ENCODE measurements at regions not wholly inside any gene's neighbourhood (a gene's known extent, or its start where the extent isn't known, plus 50 kb on each side); places are given as distances from the start of the nearest gene placed in this dataset.
"Not testable (repeated sequence)": the region's sequence is repeated elsewhere in the genome, so short reads cannot be mapped to it uniquely, and the experiment has no call there.

DNA sequence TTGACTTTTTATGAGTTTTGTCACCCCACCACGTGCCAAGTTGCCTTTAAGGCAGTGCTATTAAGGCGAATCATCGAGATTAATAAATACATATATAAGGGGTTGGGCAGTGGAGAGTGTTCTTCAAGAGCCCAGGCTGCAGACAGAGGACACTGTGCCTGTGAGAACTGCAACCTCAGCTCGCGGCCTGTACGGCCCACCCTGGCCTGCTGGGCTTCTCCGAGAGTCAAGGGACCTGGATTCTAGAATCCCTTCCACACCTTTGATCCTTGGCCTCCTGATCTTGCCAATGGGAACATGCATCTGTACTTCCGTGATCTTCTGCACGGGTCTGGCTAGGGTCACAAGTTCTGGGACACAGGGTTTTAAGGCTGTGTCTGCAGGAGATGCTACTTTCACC is 54.5 kb downstream of the IRX5 start:
- POLR2A ChIA-PET, result no interaction called here
- DNase-seq (ENCODE audit: extremely low spot score), result no peak
- CTCF ChIA-PET, result no interaction called here
- no peak for TF ChIP-seq ARNT (IDR thresholded peaks at IDR 0.05)
- TF ChIP-seq LEF1 (IDR thresholded peaks at IDR 0.05; ENCODE audit: borderline replicate concordance), result no peak
- TF ChIP-seq HDGF (IDR thresholded peaks at IDR 0.05; ENCODE audit: borderline replicate concordance), result no peak
- TF ChIP-seq L3MBTL2 (conservative IDR thresholded peaks at IDR 0.05), result no peak
- TF ChIP-seq CTBP1 (IDR thresholded peaks at IDR 0.05; ENCODE audit: borderline replicate concordance), result no peak
- no peak for TF ChIP-seq SP1 (IDR thresholded peaks at IDR 0.05)
- no peak for TF ChIP-seq NFRKB (IDR thresholded peaks at IDR 0.05)
- TF ChIP-seq ELF4 (IDR thresholded peaks at IDR 0.05), result no peak
- TF ChIP-seq PKNOX1 (IDR thresholded peaks at IDR 0.05), result no peak
- no peak for TF ChIP-seq SUZ12 (IDR thresholded peaks at IDR 0.05)
- no peak for TF ChIP-seq ZNF384 (IDR thresholded peaks at IDR 0.05)
- no peak for TF ChIP-seq FOXM1 (IDR thresholded peaks at IDR 0.05; ENCODE audit: borderline replicate concordance)
- no peak for TF ChIP-seq BHLHE40 (IDR thresholded peaks at IDR 0.05; ENCODE audit: borderline replicate concordance)

DNA sequence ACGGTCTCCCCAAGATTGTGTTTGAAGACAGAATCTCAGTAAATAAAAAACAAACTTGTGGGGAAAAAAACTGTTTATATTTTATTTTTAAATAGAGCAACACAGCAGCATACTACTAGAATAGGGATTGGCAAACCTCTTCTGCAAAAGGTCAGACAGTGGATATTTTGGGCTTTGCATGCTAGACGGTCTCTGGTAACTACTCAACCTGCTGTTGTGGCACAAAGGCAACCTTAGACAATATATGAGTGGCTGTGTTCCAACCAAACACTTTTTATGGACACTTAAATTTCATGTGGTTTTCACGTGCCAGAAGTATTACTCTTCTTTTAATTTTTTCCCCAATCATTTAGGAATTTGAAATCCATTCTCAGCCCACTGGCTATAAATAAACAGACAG is 55.0 kb downstream of the IRX5 start:
- CTCF ChIA-PET, result no interaction called here
- POLR2A ChIA-PET, result no interaction called here
- TF ChIP-seq FOXM1 (IDR thresholded peaks at IDR 0.05; ENCODE audit: borderline replicate concordance) (no peak), FOXK2 (IDR thresholded peaks at IDR 0.05) (no peak), HDGF (IDR thresholded peaks at IDR 0.05; ENCODE audit: borderline replicate concordance) (no peak), CTBP1 (IDR thresholded peaks at IDR 0.05; ENCODE audit: borderline replicate concordance) (no peak), PKNOX1 (IDR thresholded peaks at IDR 0.05) (no peak), SP1 (IDR thresholded peaks at IDR 0.05) (no peak), FOXA1 (IDR thresholded peaks at IDR 0.05) (no peak), ZNF384 (IDR thresholded peaks at IDR 0.05) (no peak), ARNT (IDR thresholded peaks at IDR 0.05) (no peak), ELF4 (IDR thresholded peaks at IDR 0.05) (no peak), LEF1 (IDR thresholded peaks at IDR 0.05; ENCODE audit: borderline replicate concordance) (no peak), NFRKB (IDR thresholded peaks at IDR 0.05) (no peak), TARDBP (IDR thresholded peaks at IDR 0.05) (no peak), SUZ12 (IDR thresholded peaks at IDR 0.05) (no peak), L3MBTL2 (conservative IDR thresholded peaks at IDR 0.05) (no peak), BHLHE40 (IDR thresholded peaks at IDR 0.05; ENCODE audit: borderline replicate concordance) (no peak)
- no peak for DNase-seq (ENCODE audit: extremely low spot score)

DNA sequence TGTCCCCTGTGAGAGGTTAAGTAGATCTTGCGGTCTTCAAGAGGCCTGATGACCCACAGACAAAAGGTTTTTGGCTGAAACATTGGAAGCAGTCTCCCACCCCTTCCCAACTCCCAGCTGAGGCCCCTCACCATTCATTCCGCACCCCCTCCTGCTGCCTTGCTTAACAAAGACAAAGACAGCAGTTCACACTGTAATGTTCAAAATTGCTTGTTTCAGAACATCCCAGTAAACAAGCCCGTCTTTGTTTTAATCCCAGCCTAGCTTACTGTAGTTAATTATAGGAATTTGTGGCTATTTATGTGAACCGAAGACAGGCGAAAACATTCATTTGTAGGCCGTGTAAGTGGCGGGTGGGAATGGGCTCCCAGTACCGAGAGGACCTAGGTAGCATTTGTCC is 55.7 kb downstream of the IRX5 start:
- no peak for DNase-seq (ENCODE audit: extremely low spot score)
- CTCF ChIA-PET, result no interaction called here
- POLR2A ChIA-PET, result no interaction called here
- no peak for TF ChIP-seq LEF1 (IDR thresholded peaks at IDR 0.05; ENCODE audit: borderline replicate concordance)
- no peak for TF ChIP-seq ZNF384 (IDR thresholded peaks at IDR 0.05)
- no peak for TF ChIP-seq SUZ12 (IDR thresholded peaks at IDR 0.05)
- no peak for TF ChIP-seq BHLHE40 (IDR thresholded peaks at IDR 0.05; ENCODE audit: borderline replicate concordance)
- TF ChIP-seq TARDBP (IDR thresholded peaks at IDR 0.05), result no peak
- TF ChIP-seq ARNT (IDR thresholded peaks at IDR 0.05), result no peak
- TF ChIP-seq FOXK2 (IDR thresholded peaks at IDR 0.05), result no peak
- no peak for TF ChIP-seq ELF4 (IDR thresholded peaks at IDR 0.05)
- no peak for TF ChIP-seq SP1 (IDR thresholded peaks at IDR 0.05)
- no peak for TF ChIP-seq NFRKB (IDR thresholded peaks at IDR 0.05)
- TF ChIP-seq HDGF (IDR thresholded peaks at IDR 0.05; ENCODE audit: borderline replicate concordance), result no peak
- no peak for TF ChIP-seq CTBP1 (IDR thresholded peaks at IDR 0.05; ENCODE audit: borderline replicate concordance)
- no peak for TF ChIP-seq PKNOX1 (IDR thresholded peaks at IDR 0.05)

- ChIA-PET POLR2A (no interaction called here), CTCF (no interaction called here)
- TF ChIP-seq CTBP1 (IDR thresholded peaks at IDR 0.05; ENCODE audit: borderline replicate concordance), result no peak
- no peak for TF ChIP-seq LEF1 (IDR thresholded peaks at IDR 0.05; ENCODE audit: borderline replicate concordance)
- no peak for TF ChIP-seq PKNOX1 (IDR thresholded peaks at IDR 0.05)
- no peak for TF ChIP-seq ZNF384 (IDR thresholded peaks at IDR 0.05)
- no peak for DNase-seq (ENCODE audit: extremely low spot score)
These were observed 56.4 kb downstream of the IRX5 start for GRCh38 chr16:54987081-54987480.

GRCh38 chr16:54991525-54991924 is 60.9 kb downstream of the IRX5 start:
- no peak for TF ChIP-seq ELF4 (IDR thresholded peaks at IDR 0.05)
- TF ChIP-seq HDGF (IDR thresholded peaks at IDR 0.05; ENCODE audit: borderline replicate concordance), result no peak
- no peak for TF ChIP-seq ZNF384 (IDR thresholded peaks at IDR 0.05)
- no peak for TF ChIP-seq CTBP1 (IDR thresholded peaks at IDR 0.05; ENCODE audit: borderline replicate concordance)
- no peak for TF ChIP-seq FOXK2 (IDR thresholded peaks at IDR 0.05)
- TF ChIP-seq ARNT (IDR thresholded peaks at IDR 0.05), result no peak
- no peak for TF ChIP-seq NFRKB (IDR thresholded peaks at IDR 0.05)
- TF ChIP-seq BHLHE40 (IDR thresholded peaks at IDR 0.05; ENCODE audit: borderline replicate concordance), result no peak
- no peak for TF ChIP-seq TARDBP (IDR thresholded peaks at IDR 0.05)
- no peak for TF ChIP-seq LEF1 (IDR thresholded peaks at IDR 0.05; ENCODE audit: borderline replicate concordance)
- no peak for TF ChIP-seq L3MBTL2 (conservative IDR thresholded peaks at IDR 0.05)
- TF ChIP-seq SP1 (IDR thresholded peaks at IDR 0.05), result no peak
- TF ChIP-seq FOXA1 (IDR thresholded peaks at IDR 0.05), result no peak
- no peak for TF ChIP-seq PKNOX1 (IDR thresholded peaks at IDR 0.05)
- no peak for TF ChIP-seq SUZ12 (IDR thresholded peaks at IDR 0.05)
- no peak for TF ChIP-seq FOXM1 (IDR thresholded peaks at IDR 0.05; ENCODE audit: borderline replicate concordance)
- DNase-seq (ENCODE audit: extremely low spot score), result no peak
- CTCF ChIA-PET, result no interaction called here
- POLR2A ChIA-PET, result no interaction called here

GRCh38 chr16:54991946-54992345 is 61.3 kb downstream of the IRX5 start:
- DNase-seq (ENCODE audit: extremely low spot score); POLR2A ChIA-PET; CTCF ChIA-PET: not testable (repeated sequence)

Data from HEK293T (cell line).